ENCODE measurements at regions not wholly inside any gene's neighbourhood (a gene's known extent, or its start where the extent isn't known, plus 50 kb on each side); places are given as distances from the start of the nearest gene placed in this dataset.

DNA sequence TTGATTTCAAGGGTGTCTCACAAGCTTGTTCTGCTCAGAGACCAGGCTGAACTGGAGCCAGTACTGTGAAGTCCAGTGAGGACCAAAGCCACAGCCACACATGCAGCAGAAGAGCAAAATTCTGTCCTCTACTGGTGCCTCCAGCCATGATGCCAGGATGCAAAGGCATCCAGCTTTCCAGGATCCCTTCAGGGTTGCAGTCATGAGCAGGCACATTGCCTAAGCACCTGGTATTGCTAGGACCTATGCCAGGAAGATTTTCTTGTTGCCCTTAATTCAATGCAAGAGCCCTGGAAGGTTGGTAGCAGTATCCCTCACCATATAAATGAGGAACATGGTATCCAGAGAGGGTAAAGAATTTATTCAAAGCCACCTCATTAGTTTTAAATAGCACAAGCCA, 78.9 kb upstream of the CYRIA start:
- Histone ChIP-seq H3K4me3 (no peak overlapping the region), H3K9me3 (no peaks in the 10 kb centered on the region), H3K4me1 (no peaks in the 10 kb centered on the region), H3K27ac (no peak overlapping the region), H3K27me3 (no peaks in the 10 kb centered on the region), H3K36me3 (ENCODE audit: low read depth, missing control alignments) (no peaks in the 10 kb centered on the region)
- no peak for DNase-seq
- intact Hi-C loops (cut with DNase I; ENCODE audit: low total_unique reads) = no loop called here
- TF ChIP-seq, protein P1, sequence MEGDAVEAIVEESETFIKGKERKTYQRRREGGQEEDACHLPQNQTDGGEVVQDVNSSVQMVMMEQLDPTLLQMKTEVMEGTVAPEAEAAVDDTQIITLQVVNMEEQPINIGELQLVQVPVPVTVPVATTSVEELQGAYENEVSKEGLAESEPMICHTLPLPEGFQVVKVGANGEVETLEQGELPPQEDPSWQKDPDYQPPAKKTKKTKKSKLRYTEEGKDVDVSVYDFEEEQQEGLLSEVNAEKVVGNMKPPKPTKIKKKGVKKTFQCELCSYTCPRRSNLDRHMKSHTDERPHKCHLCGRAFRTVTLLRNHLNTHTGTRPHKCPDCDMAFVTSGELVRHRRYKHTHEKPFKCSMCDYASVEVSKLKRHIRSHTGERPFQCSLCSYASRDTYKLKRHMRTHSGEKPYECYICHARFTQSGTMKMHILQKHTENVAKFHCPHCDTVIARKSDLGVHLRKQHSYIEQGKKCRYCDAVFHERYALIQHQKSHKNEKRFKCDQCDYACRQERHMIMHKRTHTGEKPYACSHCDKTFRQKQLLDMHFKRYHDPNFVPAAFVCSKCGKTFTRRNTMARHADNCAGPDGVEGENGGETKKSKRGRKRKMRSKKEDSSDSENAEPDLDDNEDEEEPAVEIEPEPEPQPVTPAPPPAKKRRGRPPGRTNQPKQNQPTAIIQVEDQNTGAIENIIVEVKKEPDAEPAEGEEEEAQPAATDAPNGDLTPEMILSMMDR (IDR thresholded peaks at IDR 0.05) = no peak
- no peak for TF ChIP-seq POLR2A (IDR thresholded peaks at IDR 0.05)

GRCh38 chr2:16742026-16742425, 76.4 kb upstream of the CYRIA start:
- 92 to 100% methylated on average over 1 of the region's 1 CpG for WGBS, 2 donors
- H3K4me1 ChIP-seq = no peaks in the 10 kb centered on the region
- H3K27me3 ChIP-seq = no peaks in the 10 kb centered on the region
- no peaks in the 10 kb centered on the region for H3K36me3 ChIP-seq (ENCODE audit: low read depth, missing control alignments)
- TF ChIP-seq, protein P1 (IDR thresholded peaks at IDR 0.05) = no peak
- TF ChIP-seq POLR2A (IDR thresholded peaks at IDR 0.05) = no peak
- DNase-seq = no peak
- H3K4me3 ChIP-seq = no peak overlapping the region
- intact Hi-C loops (cut with DNase I; ENCODE audit: low total_unique reads) = no loop called here
- H3K27ac ChIP-seq = no peak overlapping the region
- no peaks in the 10 kb centered on the region for H3K9me3 ChIP-seq

- Histone ChIP-seq H3K4me3 (no peak overlapping the region), H3K36me3 (ENCODE audit: low read depth, missing control alignments) (no peaks in the 10 kb centered on the region), H3K9me3 (no peaks in the 10 kb centered on the region), H3K27ac (no peak overlapping the region), H3K27me3 (no peaks in the 10 kb centered on the region), H3K4me1 (no peaks in the 10 kb centered on the region)
- TF ChIP-seq, protein P1 (IDR thresholded peaks at IDR 0.05) = no peak
- TF ChIP-seq POLR2A (IDR thresholded peaks at IDR 0.05) = no peak
- intact Hi-C loops (cut with DNase I; ENCODE audit: low total_unique reads) = no loop called here
- no peak for DNase-seq
- 75 to 85% methylated on average over 3 of the region's 3 CpGs for WGBS, 2 donors
These were observed 75.9 kb upstream of the CYRIA start for GRCh38 chr2:16741498-16741897.

DNA sequence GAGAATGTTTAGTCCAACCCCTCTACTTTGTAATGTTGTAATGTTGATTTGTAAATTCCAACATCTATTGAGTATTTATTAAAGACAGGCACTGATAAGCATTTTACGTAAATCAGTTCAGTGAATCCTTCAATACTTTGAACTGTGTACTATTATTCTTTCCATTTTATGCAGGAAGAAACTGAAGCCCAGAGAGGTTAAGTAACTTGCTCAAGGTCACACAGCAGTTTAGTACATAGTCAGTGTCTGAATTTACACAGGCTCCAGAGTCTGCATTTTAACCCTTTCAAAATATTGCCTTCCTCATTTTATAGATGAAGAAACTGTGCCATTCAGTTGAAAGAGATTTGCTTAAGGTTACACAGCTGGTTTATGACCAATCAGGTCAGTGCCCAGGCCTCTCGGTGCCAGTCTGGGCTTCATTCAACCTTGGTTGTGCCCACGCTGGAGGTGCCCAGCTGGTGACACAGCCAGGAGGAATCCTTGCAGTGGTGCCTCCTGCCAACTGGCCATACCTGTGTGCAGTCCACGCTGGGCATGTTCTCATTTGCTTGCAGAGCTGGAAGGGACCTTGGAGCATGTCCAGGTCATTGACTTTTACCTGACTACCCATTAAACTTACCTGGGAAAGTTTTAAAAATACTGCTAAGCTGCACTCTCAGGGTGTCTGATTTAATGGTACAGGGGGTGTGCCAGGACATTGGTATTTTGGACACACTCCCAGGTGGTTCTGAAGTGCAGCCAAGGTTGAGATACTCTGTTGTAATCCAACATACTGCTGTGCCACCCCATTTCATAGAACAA, 74.3 kb upstream of the CYRIA start:
- Histone ChIP-seq H3K4me1 (no peaks in the 10 kb centered on the region), H3K27ac (no peak overlapping the region), H3K9me3 (no peaks in the 10 kb centered on the region), H3K36me3 (ENCODE audit: low read depth, missing control alignments) (no peaks in the 10 kb centered on the region), H3K4me3 (no peak overlapping the region), H3K27me3 (no peaks in the 10 kb centered on the region)
- DNase-seq = no peak
- whole genome bisulfite sequencing, 2 donors = 88 to 90% methylated on average over 3 to 4 of the region's 4 CpGs
- intact Hi-C loops (cut with DNase I; ENCODE audit: low total_unique reads) = no loop called here
- TF ChIP-seq, protein P1 (IDR thresholded peaks at IDR 0.05) = no peak
- no peak for TF ChIP-seq POLR2A (IDR thresholded peaks at IDR 0.05)

All from testis (tissue), 2 donors.